ENCODE measurements at regions not wholly inside any gene's neighbourhood (a gene's known extent, or its start where the extent isn't known, plus 50 kb on each side); places are given as distances from the start of the nearest gene placed in this dataset.

- Mint-ChIP-seq H3K4me1 (ENCODE audit: low read depth) (no peaks in the 10 kb centered on the region), H3K36me3 (ENCODE audit: insufficient read depth in 2 of 2) (no peaks in the 10 kb centered on the region)
- ATAC-seq (replicated peaks in 1 of 2) = no peak
These were observed 145.3 kb upstream of the DCN start for GRCh38 chr12:91327889-91328288.

DNA sequence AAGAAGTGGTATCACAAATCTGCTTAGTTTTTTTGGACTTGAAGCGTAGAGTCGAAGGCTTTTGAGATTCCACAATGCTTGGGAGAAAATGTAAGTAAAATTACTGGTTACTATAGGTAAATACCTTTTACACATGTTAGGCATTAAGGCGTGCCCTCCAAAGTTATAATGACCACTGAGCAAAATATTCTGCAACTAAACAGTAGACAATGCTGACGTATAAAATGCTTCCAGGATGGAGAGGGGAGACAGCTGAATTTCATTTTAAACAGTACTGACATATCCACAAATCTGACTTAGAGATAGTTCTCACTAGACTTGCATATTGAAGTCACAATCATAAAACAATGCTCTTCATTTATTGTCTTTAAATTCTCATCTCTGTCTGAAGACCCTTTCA, 144.5 kb upstream of the DCN start:
- DNase-seq (no peak), ATAC-seq (replicated peaks in 1 of 2) (no peak)
- Mint-ChIP-seq H3K27ac (no peak overlapping the region), H3K9me3 (no peaks in the 10 kb centered on the region), H3K27me3 (ENCODE audit: low read depth) (peaks cover 6% of the 10 kb centered on the region), H3K36me3 (ENCODE audit: insufficient read depth in 2 of 2) (no peaks in the 10 kb centered on the region), H3K4me3 (no peak overlapping the region), H3K4me1 (ENCODE audit: low read depth) (no peaks in the 10 kb centered on the region)

More at GRCh38 chr12:91327889-91328288, 145.3 kb upstream of the DCN start:
- no peak for DNase-seq
- H3K9me3 Mint-ChIP-seq = no peaks in the 10 kb centered on the region
- H3K27me3 Mint-ChIP-seq (ENCODE audit: low read depth) = peaks cover 6% of the 10 kb centered on the region
- no peak overlapping the region for H3K4me3 Mint-ChIP-seq
- no peak overlapping the region for H3K27ac Mint-ChIP-seq

- H3K36me3 Mint-ChIP-seq (ENCODE audit: insufficient read depth in 2 of 2) = no peaks in the 10 kb centered on the region
- H3K27ac Mint-ChIP-seq = no peak overlapping the region
- ATAC-seq (replicated peaks in 1 of 2) = no peak
These were observed 143.7 kb upstream of the DCN start for GRCh38 chr12:91326058-91327027.

GRCh38 chr12:91320999-91321398, 138.4 kb upstream of the DCN start:
- DNase-seq (no peak), ATAC-seq (replicated peaks in 1 of 2) (no peak)
- Mint-ChIP-seq H3K4me3 (no peak overlapping the region), H3K4me1 (ENCODE audit: low read depth) (no peaks in the 10 kb centered on the region), H3K36me3 (ENCODE audit: insufficient read depth in 2 of 2) (no peaks in the 10 kb centered on the region), H3K27ac (no peak overlapping the region), H3K27me3 (ENCODE audit: low read depth) (no peaks in the 10 kb centered on the region), H3K9me3 (no peaks in the 10 kb centered on the region)

More at GRCh38 chr12:91326058-91327027, 143.7 kb upstream of the DCN start:
- Mint-ChIP-seq H3K4me3 (no peak overlapping the region), H3K27me3 (ENCODE audit: low read depth) (peaks cover 3% of the 10 kb centered on the region), H3K4me1 (ENCODE audit: low read depth) (no peaks in the 10 kb centered on the region), H3K9me3 (no peaks in the 10 kb centered on the region)
- peak; percentile 21 to 51 for DNase-seq

GRCh38 chr12:91319071-91319760, 136.6 kb upstream of the DCN start:
- H3K4me3 Mint-ChIP-seq = no peak overlapping the region
- no peaks in the 10 kb centered on the region for H3K36me3 Mint-ChIP-seq (ENCODE audit: insufficient read depth in 2 of 2)
- ATAC-seq (replicated peaks in 1 of 2) (no peak), DNase-seq (no peak)
- peaks cover 0 to 2% of the 10 kb centered on the region in 2 donors for H3K9me3 Mint-ChIP-seq
- H3K27me3 Mint-ChIP-seq (ENCODE audit: low read depth) = no peaks in the 10 kb centered on the region
- H3K4me1 Mint-ChIP-seq (ENCODE audit: low read depth) = no peaks in the 10 kb centered on the region
- H3K27ac Mint-ChIP-seq = no peak overlapping the region

- Mint-ChIP-seq H3K4me1 (ENCODE audit: low read depth) (no peaks in the 10 kb centered on the region), H3K4me3 (no peak overlapping the region), H3K9me3 (peaks cover 0 to 2% of the 10 kb centered on the region in 2 donors), H3K36me3 (ENCODE audit: insufficient read depth in 2 of 2) (no peaks in the 10 kb centered on the region), H3K27me3 (ENCODE audit: low read depth) (no peaks in the 10 kb centered on the region), H3K27ac (no peak overlapping the region)
- DNase-seq (no peak), ATAC-seq (replicated peaks in 1 of 2) (no peak)
These were observed 134.7 kb upstream of the DCN start for GRCh38 chr12:91317306-91317705.

DNA sequence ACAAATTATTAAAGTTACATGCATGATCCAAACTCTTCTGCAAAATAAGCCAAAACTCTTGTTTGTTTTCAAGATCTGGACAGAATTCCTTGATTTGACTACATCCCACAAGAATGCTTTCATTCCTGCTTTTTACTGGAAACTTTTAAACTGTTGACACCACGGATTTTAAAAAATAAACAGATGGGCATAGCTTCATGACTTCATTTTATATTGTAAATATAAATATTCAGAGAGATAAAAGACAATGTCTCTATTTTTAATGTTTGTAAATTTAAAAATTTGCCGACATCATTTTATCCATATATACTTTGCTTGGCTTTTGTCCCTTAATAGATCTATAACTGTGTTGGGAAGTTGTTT, 134.3 kb upstream of the DCN start:
- H3K9me3 Mint-ChIP-seq = peaks cover 0 to 2% of the 10 kb centered on the region in 2 donors
- no peak for ATAC-seq (replicated peaks in 1 of 2)
- no peak overlapping the region for H3K27ac Mint-ChIP-seq
- no peak overlapping the region for H3K4me3 Mint-ChIP-seq
- no peaks in the 10 kb centered on the region for H3K36me3 Mint-ChIP-seq (ENCODE audit: insufficient read depth in 2 of 2)
- DNase-seq = no peak
- no peaks in the 10 kb centered on the region for H3K27me3 Mint-ChIP-seq (ENCODE audit: low read depth)
- no peaks in the 10 kb centered on the region for H3K4me1 Mint-ChIP-seq (ENCODE audit: low read depth)

GRCh38 chr12:91316161-91316906, 133.7 kb upstream of the DCN start:
- H3K4me1 Mint-ChIP-seq (ENCODE audit: low read depth) = no peaks in the 10 kb centered on the region
- no peaks in the 10 kb centered on the region for H3K36me3 Mint-ChIP-seq (ENCODE audit: insufficient read depth in 2 of 2)
- no peak overlapping the region for H3K27ac Mint-ChIP-seq
- H3K9me3 Mint-ChIP-seq = peaks cover 0 to 2% of the 10 kb centered on the region in 2 donors
- no peak overlapping the region for H3K4me3 Mint-ChIP-seq
- DNase-seq (no peak), ATAC-seq (replicated peaks in 1 of 2) (no peak)
- H3K27me3 Mint-ChIP-seq (ENCODE audit: low read depth) = no peaks in the 10 kb centered on the region

DNA sequence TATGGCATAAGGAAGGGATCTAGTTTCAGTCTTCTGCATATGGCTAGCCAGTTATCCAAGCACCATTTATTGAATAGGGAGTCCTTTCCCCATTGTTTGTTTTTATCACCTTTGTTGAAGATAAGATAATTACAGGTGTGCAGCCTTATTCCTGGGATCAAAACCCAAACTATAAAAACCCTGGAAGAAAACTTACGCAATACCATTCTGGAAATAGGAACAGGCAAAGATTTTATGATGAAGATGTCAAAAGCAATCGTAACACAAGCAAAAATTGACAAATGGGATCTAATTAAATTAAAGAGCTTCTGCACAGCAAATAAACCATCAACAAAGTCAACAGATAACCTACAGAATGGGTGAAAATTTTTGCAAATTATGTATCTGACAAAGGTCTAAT, 128.5 kb upstream of the DCN start:
- Mint-ChIP-seq H3K4me3 (no peak overlapping the region), H3K36me3 (ENCODE audit: insufficient read depth in 2 of 2) (no peaks in the 10 kb centered on the region), H3K27me3 (ENCODE audit: low read depth) (peaks cover 6% of the 10 kb centered on the region), H3K4me1 (ENCODE audit: low read depth) (no peaks in the 10 kb centered on the region), H3K27ac (no peak overlapping the region), H3K9me3 (peaks cover 0 to 2% of the 10 kb centered on the region in 2 donors)
- ATAC-seq (replicated peaks in 1 of 2) = no peak
- DNase-seq = no peak

DNA sequence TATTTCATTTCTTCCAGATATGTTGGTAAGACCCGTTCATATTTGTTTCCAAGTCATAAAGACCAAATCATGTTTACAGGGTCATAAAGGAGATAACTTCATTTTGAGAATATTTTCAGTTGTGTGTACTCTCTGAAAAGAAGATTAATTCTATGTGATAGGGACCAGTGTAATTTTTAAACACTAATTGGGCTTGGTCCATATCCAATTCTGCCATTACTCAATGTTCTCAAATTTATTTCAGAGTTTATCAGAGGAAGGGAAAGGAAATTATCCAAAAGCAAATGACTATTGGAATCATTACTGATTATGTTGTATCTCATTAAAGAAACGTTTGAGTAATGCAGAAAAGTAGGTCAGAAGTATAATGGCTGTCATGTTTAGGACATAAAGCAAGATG, 126.8 kb upstream of the DCN start:
- Mint-ChIP-seq H3K36me3 (ENCODE audit: insufficient read depth in 2 of 2) (no peaks in the 10 kb centered on the region), H3K4me1 (ENCODE audit: low read depth) (no peaks in the 10 kb centered on the region), H3K27me3 (ENCODE audit: low read depth) (peaks cover 6% of the 10 kb centered on the region), H3K27ac (no peak overlapping the region), H3K9me3 (no peaks in the 10 kb centered on the region), H3K4me3 (no peak overlapping the region)
- ATAC-seq (replicated peaks in 1 of 2) = no peak
- DNase-seq = no peak

GRCh38 chr12:91307957-91308670, 125.5 kb upstream of the DCN start:
- ATAC-seq (replicated peaks in 1 of 2) (no peak), DNase-seq (no peak)
- H3K27me3 Mint-ChIP-seq (ENCODE audit: low read depth) = peaks cover 6% of the 10 kb centered on the region
- H3K9me3 Mint-ChIP-seq = no peaks in the 10 kb centered on the region
- no peaks in the 10 kb centered on the region for H3K4me1 Mint-ChIP-seq (ENCODE audit: low read depth)
- H3K27ac Mint-ChIP-seq = no peak overlapping the region
- no peaks in the 10 kb centered on the region for H3K36me3 Mint-ChIP-seq (ENCODE audit: insufficient read depth in 2 of 2)
- no peak overlapping the region for H3K4me3 Mint-ChIP-seq

DNA sequence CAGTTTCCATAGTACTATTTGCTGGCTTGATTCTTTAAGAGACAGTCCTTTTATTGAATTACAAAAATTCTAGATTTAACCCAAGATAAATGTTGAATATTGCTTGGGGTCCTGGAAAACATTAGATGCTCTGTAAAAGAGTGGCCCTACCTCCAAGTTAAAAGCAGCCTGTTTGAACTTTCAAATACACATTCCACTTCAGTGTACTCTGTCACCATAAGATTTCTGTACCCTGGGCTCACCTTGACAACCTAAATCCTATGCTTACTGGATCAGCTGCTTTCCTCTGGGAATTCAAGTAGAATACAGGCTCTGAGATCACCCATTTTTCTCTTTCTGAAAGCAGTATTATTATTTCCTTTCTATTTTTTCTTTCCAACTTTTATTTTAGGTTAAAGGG, 107.7 kb upstream of the DCN start:
- Mint-ChIP-seq H3K9me3 (no peaks in the 10 kb centered on the region), H3K36me3 (ENCODE audit: insufficient read depth in 2 of 2) (no peaks in the 10 kb centered on the region), H3K27me3 (ENCODE audit: low read depth) (peaks cover 7% of the 10 kb centered on the region), H3K4me1 (ENCODE audit: low read depth) (no peaks in the 10 kb centered on the region), H3K4me3 (no peak overlapping the region), H3K27ac (peak overlapping the region; percentile 33)
- ATAC-seq (replicated peaks in 1 of 2) = no peak
- no peak for DNase-seq

All from activated T-cell treated with anti-CD3 and anti-CD28 coated beads, Interleukin-2, amount 50 U/mL, for 72 hours (primary cell).